ENCODE measurements at regions not wholly inside any gene's neighbourhood (a gene's known extent, or its start where the extent isn't known, plus 50 kb on each side); places are given as distances from the start of the nearest gene placed in this dataset.

DNA sequence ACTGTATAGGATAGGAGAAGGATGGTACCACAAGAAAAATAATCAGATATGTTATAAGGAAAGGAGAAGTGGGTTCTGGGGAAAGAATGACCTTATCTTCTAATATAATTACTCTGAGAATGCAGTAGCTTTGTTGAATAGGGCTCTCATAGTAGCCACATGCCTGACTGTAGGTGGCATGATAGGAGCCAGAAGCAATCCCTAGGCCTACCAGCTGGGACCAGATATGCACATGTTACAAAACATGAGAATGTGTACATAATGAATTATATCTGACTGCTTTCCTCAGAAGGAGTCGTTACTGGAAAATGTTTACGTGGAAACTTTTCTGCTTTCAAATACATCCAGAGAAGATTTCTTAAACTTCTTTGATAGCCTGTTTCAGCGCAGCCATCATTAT is 53.2 kb upstream of the FAM3C start:
- TF ChIP-seq POLR2A (IDR thresholded peaks at IDR 0.05; ENCODE audit: low read depth, low read length) (no peak), TAF1 (IDR thresholded peaks at IDR 0.05; ENCODE audit: low read depth, low read length) (no peak), POLR2AphosphoS5 (IDR thresholded peaks at IDR 0.05; ENCODE audit: low read depth, low read length) (no peak), POU2F2 (IDR thresholded peaks at IDR 0.05; ENCODE audit: low read depth, low read length) (no peak), PAX5 (IDR thresholded peaks at IDR 0.05; ENCODE audit: insufficient read depth, low read length, severe bottlenecking) (no peak), SPI1 (IDR thresholded peaks at IDR 0.05; ENCODE audit: low read depth, low read length) (no peak)

All from GM12891 (cell line).